Dermis blood vessel endothelial cell (primary cell): ENCODE measurements at regions not wholly inside any gene's neighbourhood (a gene's known extent, or its start where the extent isn't known, plus 50 kb on each side); places are given as distances from the start of the nearest gene placed in this dataset.
"Not testable (repeated sequence)": the region's sequence is repeated elsewhere in the genome, so short reads cannot be mapped to it uniquely, and the experiment has no call there.

ENCODE experiments used
- DNase-seq: peaks from one replicate; pipeline ENCODE4 v3.0.0; 2010

- no peak for DNase-seq
Measured at GRCh38 chr16:76818606-76819181, 372.3 kb upstream of the MON1B start.

- no peak for DNase-seq
Measured at GRCh38 chr16:76819226-76819916, 371.6 kb upstream of the MON1B start.

- DNase-seq, result no peak
Measured at GRCh38 chr16:76824221-76824620, 366.8 kb upstream of the MON1B start.

- no peak for DNase-seq
Measured at GRCh38 chr16:76824791-76825190, 366.2 kb upstream of the MON1B start.

- no peak for DNase-seq
Measured at GRCh38 chr16:76835339-76835738, 355.7 kb upstream of the MON1B start.

GRCh38 chr16:76835779-76836300, 355.1 kb upstream of the MON1B start:
- no peak for DNase-seq

GRCh38 chr16:76837872-76838271, 353.1 kb upstream of the MON1B start:
- no peak for DNase-seq

GRCh38 chr16:76854234-76854633, 336.8 kb upstream of the MON1B start:
- no peak for DNase-seq

GRCh38 chr16:76856112-76856511, 334.9 kb upstream of the MON1B start:
- DNase-seq, result no peak

- no peak for DNase-seq
Measured at GRCh38 chr16:76857402-76857801, 333.6 kb upstream of the MON1B start.

- DNase-seq, result no peak
Measured at GRCh38 chr16:76862901-76863300, 328.1 kb upstream of the MON1B start.

- DNase-seq, result no peak
Measured at GRCh38 chr16:76866994-76867393, 324.0 kb upstream of the MON1B start.

- DNase-seq, result no peak
Measured at GRCh38 chr16:76875898-76876297, 315.1 kb upstream of the MON1B start.

- DNase-seq, result no peak
Measured at GRCh38 chr16:76879420-76879819, 311.6 kb upstream of the MON1B start.

- not testable (repeated sequence) for DNase-seq
Measured at GRCh38 chr16:76880523-76880922, 310.5 kb upstream of the MON1B start.

GRCh38 chr16:76882105-76882504, 308.9 kb upstream of the MON1B start:
- DNase-seq, result no peak

- DNase-seq, result no peak
Measured at GRCh38 chr16:76883076-76883475, 307.9 kb upstream of the MON1B start.

- no peak for DNase-seq
Measured at GRCh38 chr16:76885776-76886537, 305.0 kb upstream of the MON1B start.

- DNase-seq, result no peak
Measured at GRCh38 chr16:76897816-76898215, 293.2 kb upstream of the MON1B start.

GRCh38 chr16:76899767-76900166, 291.2 kb upstream of the MON1B start:
- no peak for DNase-seq

- DNase-seq, result no peak
Measured at GRCh38 chr16:76900285-76901263, 290.4 kb upstream of the MON1B start.

- DNase-seq, result no peak
Measured at GRCh38 chr16:76906552-76906951, 284.4 kb upstream of the MON1B start.

GRCh38 chr16:76910931-76911330, 280.1 kb upstream of the MON1B start:
- DNase-seq, result no peak
